ENCODE measurements at regions not wholly inside any gene's neighbourhood (a gene's known extent, or its start where the extent isn't known, plus 50 kb on each side); places are given as distances from the start of the nearest gene placed in this dataset.

DNA sequence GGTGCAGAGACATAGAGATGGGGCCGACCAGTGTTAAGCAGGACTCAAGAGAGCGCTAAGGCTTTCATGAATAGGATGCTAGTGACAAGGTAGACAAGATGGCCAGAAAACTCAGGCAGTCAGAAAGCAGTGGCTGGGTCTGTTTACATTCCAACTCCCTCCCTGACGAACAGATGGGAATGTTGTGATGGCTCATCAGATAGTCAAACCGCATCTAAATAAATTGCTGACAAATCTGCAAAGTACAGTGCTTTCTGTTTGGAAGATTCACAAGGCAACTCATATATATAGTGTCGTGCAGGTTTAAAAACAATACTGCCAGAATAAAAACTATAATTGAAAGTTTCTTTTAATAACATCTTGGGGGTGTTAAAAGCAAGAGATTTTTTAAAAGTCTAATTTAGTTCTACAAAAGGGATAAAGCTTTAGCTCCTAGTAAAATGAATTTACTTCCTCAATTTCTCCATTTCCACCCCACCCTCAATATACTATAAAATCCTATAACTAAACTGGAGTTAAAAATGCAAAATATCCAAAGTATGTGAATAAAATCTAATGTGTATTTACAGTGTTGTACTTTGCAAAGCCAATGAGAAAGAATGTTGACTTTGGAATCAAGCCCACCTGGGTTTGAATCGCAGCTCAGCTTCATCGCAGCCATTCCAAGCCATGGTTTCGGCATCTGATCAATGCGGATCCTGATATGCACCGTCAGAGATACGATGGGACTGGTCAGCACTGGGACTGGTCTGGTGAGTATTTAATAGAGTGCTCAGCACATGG is 247.3 kb upstream of the PDE10A start:
- no peak for TF ChIP-seq CTCF (IDR thresholded peaks at IDR 0.05)
- no peak for TF ChIP-seq EZH2phosphoT487 (IDR thresholded peaks at IDR 0.05)
- no peak for TF ChIP-seq EZH2 (IDR thresholded peaks at IDR 0.05)
